Hepatic stellate cell (primary cell): ENCODE measurements at regions not wholly inside any gene's neighbourhood (a gene's known extent, or its start where the extent isn't known, plus 50 kb on each side); places are given as distances from the start of the nearest gene placed in this dataset.

Source experiments
- DNase-seq: peaks from one replicate; pipeline ENCODE4 v3.0.0; 2011; ENCODE audit warnings: low spot score

DNA sequence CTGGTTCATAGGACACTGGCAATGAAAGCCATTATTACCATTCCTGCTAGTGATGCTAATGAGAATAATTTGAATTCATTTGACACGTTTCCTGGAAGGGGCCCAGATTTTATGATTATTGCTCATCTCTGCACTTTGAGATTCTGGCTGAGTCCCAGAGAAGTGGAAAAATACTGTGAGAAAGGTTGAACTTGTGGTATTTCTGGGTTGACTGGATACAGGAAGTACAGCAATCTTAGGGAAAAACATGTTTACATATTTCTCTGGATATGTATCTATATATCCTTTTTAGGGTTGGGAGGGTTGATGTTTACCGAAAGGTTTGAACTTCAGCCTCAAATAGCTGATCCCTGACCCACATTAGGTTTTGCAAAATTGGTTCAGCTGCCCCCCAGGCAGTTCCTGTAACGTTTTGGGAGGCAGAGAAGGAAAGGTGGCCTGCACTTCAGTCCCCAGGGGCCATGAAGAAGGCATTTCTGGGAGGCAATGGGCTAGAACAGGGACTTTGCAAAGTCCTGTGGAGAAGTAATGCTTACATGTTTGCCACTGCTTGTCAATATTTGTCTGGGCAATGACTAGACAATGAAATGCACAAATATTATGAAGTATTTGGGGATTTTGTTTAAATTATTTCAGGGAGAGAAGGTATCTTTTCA is 253.7 kb upstream of the PITRM1 start:
- peak; percentile 59 for DNase-seq

DNA sequence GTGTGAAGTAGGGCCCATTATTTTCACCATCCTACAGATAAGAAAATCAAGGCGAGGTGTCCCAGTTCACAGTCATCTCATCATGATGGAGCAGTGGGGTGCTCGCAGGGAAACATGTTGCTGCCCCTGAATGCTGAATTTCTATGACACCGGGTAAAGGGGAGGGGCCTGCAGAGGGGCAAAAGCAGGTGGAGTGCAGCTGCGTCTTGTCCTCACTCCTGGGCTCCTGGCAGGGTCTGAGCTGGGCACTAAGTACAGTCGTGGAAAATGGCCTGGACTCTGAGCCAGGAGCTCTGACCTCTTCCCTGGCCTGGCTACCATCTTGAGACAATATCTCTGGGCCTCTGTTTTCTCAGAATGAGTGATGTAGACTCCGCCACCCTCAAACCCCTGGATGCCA is 253.1 kb upstream of the PITRM1 start:
- DNase-seq = no peak

DNA sequence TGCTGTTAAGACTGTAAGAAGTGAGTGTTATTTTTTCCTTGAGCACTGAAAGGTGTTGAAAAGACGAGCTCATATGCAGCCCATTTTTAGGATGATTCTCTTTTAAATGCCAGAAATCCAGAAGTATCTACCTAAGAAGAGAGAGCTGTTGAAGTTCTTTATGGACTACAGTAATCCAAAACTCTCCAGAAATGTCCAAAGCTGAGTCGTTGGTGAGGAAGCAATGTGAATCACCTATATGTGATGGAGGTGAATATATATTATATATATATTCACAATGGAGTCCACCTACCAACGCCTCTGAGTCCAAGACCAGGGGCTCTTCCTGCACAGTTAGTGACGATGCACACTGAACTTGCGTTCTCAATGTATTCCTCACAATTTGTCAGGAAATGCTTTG is 252.7 kb upstream of the PITRM1 start:
- no peak for DNase-seq

DNA sequence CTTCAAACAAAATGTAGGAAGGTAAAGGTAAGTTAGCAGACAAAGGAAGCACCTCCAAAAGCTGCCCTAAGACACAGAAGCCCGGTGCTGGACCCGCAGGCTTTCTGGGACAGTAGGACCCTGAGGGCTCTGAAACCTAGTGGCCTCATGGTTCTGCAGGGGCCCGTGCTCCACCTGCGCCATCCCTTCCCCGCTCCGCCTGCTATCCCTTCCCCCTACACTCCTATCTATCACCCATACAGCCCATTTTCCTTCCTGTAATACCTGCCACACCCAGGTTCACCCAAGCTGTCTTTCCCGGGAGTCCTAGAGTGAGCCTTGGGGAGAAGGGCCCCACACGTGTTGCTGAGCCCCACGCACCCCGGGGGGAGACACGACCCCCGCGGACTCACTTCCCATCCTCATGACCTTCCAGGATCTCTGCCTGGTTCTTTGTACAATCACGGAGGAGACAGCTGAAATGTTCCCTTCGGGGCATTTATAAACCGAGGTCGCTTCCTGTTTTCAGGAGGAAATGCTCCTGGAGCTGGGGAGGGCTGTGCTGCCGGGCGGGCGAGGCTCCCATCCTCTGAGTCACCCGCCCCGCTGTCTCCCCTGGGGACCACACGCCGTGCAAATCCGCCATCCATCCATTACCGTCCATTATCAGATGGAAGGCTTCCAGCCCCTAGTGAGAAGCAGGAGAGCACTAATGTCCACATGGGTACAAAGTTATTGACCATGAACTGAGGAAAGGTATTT is 251.7 kb upstream of the PITRM1 start:
- peak; percentile 82 for DNase-seq

DNA sequence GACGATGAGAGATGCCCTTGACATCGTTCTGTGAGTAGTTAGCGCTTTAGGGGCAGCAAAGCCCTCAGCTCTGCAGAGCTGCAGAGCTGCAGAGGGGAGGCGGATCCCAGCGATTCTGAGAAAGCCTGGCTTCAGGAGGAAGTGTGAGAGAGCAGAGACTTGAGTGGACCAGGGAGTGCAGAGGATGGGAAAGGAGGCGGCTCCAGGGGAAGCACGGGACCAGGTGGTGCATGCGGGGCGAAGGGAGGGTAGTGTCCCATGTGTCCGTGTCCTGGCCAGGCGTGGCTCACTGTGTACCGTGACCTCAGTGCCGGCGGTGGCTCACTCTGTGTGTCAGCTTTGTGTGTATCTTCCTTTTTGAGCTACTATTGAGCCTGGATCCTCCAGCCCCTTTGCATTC is 250.8 kb upstream of the PITRM1 start:
- no peak for DNase-seq

DNA sequence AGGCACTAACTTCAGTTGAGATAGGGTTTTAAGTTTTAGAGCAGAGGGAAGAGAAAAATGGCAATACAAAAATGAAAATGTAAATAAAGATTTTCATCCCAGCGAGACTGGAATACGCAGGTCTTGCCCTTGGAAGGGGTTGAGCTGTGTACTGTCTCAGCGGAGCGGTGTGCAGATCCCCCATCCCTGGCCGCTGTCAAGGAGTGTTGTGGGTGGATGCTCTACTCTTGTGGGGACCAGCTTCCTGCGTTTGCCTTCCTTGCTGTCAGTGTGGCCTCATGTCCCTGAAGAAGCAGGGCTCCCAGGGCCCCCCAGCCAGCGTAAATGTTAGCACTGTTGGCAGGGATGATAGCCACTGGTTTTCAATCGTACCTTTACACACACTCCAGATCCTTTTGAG is 249.7 kb upstream of the PITRM1 start:
- no peak for DNase-seq

DNA sequence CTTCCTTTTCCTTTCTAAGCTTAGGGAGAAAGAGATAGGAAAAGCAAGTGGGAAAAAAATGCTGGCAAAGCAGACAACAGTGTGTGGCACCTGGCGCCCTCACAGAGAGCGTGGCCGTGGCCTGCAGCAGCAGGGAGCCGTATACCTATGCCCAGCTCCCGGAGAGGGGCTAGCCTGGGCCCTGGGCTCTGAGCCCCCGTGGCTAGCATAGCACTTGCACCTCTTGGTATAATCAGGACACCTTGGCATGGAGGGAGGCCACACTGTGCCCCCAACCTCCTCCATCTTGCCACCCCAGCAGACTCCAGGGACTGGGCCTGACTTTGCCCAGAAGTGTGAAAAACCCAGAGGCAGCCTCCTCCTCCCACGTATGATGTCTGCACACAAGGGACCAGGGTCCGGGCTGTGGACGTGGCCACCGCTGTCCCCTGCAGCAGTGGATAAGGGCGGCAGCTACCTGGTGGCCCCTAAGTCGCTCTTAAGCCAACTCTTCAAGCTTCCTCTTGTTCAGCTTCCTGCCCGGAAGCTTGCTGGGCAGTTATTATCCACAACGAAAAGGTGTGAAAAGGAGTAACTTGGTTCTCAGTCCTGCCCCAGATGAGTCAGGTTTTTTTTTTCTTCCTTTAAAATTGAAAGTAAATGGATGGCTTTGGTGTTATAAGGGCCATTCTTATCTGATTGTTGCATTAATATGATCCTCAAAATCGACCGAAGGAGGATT is 249.1 kb upstream of the PITRM1 start:
- DNase-seq = no peak

DNA sequence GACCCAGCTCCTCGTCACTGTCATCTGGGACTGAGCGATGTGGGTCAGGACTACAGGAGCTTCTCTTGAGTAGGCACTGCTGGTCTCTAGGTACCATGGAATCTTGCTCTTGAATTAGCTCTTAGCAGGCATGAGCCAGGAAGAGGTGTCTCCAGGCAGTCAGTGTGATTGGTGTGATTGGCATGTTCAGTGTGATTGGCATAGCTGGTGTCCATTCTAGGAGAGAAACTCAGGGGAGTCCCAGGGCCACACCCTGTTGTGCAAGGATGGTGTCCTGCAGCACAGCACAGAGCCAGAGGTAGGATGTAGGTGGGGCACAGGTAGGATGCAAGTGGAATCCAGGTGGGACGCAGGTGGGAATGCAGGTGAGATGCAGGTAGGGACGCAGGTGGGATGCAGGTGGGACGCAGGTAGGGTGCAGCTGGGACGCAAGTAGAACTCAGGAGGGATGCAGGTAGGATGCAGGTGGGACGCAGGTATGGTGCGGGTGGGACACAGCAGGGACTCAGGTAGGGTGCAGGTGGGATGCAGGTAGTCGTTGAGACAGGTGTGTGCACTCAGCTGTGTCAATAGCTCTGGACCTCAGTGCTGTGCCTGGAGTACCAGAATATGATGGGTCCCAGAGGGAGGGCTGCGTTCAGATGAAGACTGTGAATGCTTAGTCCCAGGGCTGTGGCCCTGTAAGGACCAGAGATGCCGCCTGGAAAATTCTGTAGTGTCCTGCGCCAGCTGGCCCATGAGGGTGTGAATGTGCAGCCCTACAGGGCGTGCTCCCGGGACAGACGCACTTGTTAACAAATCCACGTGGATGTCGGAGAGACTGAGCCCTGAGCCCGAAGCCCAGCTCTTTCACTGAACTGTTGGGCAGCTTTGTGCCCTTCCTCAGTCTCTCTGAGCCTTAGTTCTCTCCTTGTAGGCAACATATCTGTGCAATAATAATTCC is 248.2 kb upstream of the PITRM1 start:
- no peak for DNase-seq

DNA sequence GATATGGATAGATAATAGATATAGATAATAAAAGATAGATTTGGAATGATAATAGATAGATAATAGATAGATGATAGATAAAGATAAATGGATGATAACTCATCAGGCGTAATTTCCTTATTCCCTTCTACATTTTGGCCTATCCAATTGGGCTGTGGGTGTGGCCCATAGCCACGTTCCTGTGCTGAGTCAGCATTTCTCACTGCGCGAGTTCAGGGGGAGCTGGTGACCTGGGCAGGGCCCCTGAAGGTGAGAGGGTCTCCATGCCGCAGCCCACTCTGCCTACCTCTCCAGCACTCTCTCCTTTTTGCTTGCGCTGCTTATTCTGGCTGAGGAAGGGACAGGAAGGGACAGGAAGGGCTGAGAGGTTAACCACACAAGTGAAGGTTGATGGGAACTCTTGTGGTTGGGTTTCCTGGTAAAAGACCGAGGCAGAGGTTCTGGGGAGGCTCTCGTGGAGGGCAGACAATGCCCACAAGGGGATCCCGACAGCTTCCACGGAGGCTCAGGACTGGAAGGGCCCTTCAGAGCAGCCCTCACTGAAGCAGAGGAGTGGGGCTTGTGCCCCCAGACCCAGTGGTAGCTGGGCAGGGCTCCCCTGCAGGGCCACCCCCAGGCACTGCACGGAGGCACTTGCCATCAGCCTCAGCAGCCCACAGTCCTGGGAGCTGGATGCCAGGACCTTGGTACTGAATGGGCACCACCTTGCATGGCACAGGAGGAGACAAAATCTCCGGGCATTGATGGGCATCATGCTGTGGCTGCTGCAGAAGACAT is 247.3 kb upstream of the PITRM1 start:
- DNase-seq = no peak

DNA sequence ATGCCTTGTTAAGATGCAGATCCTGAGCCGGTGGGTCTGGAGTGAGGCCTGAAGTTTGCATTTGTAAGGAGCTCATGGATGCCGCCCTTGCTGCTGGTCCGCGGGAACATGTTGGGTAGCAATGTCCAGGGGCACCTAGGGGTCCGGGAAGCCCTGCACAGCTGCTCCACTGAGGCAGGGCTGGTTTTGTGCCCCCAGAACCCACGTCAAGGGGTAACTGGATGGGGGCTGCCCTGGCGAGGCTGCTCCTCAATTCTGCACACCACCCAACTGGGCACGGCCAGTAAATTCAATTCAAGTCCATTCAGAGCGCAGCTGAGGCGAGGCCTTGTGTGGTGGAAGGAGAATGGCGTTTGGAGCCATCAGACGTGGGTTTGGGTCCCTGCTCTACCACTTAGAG is 246.3 kb upstream of the PITRM1 start:
- DNase-seq = no peak

DNA sequence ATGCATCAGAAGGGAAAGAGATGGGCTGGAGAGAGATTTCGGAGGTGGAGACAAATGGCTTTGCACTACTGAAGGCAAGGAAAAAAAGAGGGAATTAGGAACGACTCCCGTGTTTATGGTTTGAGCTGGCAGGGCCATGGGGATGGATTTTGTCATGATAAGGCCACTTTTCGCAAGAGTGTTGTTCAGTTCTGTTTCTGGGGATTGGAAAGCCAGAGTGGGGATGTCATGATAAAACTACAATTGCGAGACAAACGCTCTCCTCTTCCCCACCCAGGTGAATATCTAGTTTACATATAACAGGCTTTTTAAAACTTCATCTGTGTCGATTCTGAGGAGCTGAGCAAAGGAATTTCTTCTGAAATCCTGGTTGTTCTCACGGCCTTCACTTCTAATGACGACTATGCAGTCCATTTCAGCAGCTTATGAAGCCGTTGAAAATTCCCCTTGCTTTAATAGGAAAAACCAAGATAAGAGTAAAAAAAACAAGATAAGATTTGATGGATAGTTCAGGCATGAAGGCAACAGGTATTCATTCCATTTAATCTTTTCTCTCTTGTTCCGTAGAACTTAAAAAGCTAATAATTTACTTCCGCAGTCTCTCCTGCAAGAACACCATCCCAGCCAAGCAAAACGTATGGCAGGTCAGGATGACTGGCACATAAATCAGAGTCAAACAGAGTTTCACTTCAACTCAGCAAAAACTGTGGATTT is 245.6 kb upstream of the PITRM1 start:
- DNase-seq = no peak

DNA sequence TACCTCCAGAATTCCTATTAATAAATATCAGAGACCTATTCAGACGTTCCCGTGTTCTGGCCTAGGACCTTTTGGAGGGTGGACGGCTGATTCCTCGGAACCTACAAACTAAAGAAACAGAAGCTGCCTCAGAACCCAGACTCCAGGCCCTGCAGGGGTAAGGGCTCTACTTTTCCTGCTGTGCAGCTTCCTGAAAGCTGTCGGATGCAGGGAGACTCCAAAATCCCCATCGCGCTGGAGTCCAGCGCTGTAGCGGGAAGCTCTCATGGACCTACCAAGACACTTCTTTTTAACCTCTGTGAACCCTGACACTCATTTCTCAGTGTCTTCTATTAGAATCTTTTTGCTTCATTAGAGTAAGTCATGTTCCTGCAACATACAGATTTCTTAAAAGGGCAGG is 244.5 kb upstream of the PITRM1 start:
- DNase-seq = no peak

DNA sequence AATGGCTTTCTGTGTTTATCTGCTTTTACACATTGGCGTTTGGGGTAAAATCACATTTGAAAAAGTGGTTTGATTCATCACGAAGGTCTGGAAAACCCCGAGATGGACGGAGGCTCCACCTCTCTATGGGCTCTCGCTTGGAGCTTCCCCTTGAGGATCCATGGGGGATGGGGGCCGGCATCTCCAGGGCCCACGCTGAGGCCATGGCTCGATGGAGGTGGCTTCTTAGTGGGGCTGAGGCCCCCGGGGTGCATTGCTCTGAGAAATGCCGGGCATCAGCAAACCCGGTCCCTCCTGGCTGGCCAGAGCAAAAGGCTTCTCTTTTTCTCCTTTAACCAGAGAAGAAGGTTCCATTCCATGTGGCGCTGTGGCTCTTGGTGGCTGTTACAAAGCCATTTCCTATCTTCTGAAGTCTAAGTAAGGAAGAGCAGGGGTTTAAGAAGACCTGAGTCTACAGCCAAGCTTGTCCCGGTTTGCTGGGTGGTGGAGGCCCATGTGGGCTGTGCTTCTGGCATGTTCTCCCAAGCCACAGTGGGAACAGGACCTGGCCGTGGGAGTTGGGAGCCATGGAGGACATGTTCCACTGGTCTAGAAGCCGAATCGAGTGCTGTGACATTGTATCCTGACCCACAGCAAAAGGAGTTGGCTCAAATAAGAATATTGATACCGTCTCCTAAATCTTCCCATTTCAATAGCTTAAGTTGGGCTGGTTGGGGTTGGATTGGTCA is 243.5 kb upstream of the PITRM1 start:
- no peak for DNase-seq

DNA sequence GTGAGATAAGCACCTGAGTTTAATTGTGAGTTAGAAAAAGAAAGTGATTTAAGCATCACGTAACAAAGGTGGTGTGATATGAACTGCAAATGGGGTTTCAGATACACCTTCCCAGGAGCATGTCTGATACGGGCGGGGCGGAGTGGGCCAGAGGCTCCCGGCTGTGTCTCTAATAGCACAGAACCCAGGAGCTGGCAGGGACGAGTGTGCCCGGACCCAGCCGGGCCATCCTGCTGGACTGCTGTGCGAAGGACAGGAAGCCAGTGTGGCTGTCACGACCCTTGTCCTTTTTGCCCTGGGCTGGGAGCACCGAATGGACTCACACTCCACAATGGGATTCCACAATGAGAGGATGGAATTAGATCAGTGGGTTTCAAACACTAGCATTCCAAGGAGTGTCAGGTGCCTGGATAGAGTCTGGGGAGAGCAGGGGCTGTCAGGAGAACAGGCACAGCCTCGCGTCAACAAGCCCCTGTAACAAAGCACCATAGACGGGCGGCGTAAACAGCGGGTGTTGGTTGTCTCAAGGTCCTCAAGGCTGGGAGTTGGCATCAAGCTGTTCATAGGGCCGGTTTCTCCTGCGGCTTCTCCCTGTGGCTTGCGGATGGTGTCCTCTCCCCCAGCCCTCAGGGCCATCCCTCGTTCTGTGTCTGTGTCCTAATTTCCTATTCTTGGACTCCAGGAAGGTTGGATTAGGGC is 242.6 kb upstream of the PITRM1 start:
- DNase-seq = no peak

DNA sequence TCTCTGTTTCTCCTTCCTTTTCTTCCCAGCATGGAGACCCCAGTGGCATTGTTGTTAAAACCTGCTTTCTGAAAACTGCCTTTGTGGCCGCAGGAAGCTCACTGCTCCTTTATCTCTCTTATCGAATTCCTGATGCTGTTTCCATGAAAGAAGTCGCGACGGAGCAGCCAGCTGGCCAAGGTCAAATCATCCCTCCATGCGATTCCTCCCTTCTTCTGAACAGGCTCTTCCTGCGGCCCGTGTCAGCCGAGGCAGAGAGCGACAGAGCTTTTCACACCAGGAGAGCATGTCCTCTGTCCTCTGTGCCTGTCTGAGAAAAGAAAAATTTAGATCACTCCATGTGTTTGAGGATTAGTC is 242.1 kb upstream of the PITRM1 start:
- no peak for DNase-seq

DNA sequence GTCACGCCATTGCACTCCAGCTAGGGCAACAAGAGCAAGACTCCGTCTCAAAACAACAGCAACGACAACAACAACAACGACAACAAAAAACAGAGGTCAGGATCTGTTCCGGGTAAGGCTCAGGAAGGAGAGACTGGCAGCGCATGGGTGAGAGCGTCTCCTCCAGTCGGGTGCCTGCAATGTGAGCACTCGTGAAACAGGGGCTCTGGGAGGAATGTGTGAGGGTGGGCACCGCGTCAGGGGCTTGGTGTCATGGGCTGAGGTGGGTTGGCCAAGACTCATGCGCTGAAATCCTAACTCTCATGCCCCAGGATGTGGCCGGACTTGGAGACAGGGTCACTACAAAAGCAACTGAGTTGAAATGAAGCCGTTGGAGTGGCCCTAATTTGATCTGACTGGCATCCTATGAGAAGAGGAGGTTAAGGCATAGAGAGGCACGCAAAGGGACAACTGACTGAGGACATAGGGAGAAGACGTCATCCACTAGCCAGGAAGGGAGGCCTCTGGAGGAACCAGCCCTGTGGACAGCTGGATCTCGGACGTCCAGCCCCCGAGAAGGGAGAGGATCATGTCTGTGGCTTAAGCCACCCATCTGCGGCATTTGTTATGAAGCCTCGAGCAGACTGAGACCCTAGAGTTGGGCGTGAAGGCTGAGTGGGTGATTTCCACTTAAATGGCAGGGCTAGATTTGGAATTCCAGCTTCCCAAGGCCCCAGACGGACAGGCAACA is 241.5 kb upstream of the PITRM1 start:
- DNase-seq = no peak

DNA sequence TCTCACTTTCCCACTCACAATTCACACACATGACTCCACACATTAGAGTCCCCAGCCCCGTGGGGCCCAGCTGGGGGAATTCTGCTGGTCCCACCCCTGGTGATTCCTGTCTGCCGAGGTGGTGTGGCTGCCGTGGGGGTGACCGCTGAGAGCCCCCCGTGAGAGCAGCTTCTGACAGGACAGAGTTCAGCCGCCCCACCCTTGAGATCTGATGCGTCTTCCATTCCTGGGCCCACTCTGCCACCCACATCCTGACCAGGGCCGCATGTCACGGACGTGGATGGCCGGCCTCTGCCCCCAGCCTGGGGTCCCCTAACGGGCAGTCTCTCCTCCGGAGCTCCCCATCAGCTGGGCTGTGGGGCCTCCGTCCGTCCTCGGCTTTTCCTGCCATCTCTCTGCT is 240.1 kb upstream of the PITRM1 start:
- no peak for DNase-seq

DNA sequence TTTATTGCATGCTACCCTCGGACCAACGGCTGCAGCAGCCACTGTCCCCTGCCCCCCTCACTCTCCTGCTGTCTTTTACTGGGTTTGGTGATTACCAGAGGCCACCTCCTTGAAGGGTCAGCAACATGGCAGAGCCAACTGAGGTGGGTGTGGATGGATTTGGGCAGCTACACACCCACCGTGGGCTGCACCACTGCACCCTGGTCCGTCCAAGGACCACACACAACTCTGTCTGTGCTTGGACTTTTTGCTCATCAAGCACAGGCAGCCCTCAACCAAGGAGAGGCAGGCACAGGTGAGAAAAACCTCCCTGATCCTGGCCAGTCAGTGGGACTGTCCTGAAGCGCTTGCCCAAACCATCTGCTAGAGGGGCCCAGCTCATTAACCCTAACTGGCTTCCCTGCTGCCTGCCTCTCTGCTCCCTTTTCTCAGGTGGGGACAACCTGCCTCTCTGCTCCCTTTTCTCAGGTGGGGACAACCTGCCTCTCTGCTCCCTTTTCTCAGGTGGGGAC is 239.5 kb upstream of the PITRM1 start:
- DNase-seq = no peak

DNA sequence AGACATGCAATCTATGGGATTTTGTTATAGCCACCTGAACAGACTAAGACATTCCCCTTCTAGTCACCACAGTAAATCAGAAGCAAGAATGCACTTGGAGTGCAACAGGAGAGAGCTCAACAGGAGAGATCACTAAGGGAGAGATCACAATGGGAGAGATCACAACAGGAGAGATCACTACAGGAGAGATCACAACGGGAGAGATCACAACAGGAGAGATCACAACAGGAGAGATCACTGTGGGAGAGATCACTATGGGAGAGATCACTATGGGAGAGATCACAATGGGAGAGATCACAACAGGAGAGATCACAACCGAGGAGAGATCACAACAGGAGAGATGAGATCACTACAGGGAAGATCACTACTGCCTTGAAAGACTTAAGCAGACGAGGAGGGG is 238.5 kb upstream of the PITRM1 start:
- DNase-seq = no peak
